Osteoblast (primary cell): ENCODE measurements at regions not wholly inside any gene's neighbourhood (a gene's known extent, or its start where the extent isn't known, plus 50 kb on each side); places are given as distances from the start of the nearest gene placed in this dataset.

Source experiments
- DNase-seq: peaks from one replicate; pipeline ENCODE4 v3.0.0; 2011; ENCODE audit warnings: low spot score, mixed read lengths; ENCODE audit not compliant: insufficient read length; ENCODE audit errors: missing footprints
- H2AFZ ChIP-seq: 2 replicates; pipeline ENCODE4 v1.6.0; 2011; ENCODE audit warnings: mild to moderate bottlenecking, low read length
- H3K27ac ChIP-seq: 2 replicates; pipeline ENCODE4 v1.5.1; 2011; ENCODE audit warnings: mild to moderate bottlenecking, low read depth, low read length, moderate library complexity
- H3K27me3 ChIP-seq: 2 replicates; pipeline ENCODE4 v1.6.0; 2012; ENCODE audit warnings: mild to moderate bottlenecking, control low read depth, inconsistent platforms, low read length, moderate library complexity; ENCODE audit not compliant: insufficient read depth
- H3K36me3 ChIP-seq: 2 replicates; pipeline ENCODE4 v1.5.1; 2011; ENCODE audit warnings: mild to moderate bottlenecking, low read length, control low read depth, moderate library complexity; ENCODE audit not compliant: insufficient read depth
- H3K4me1 ChIP-seq: 2 replicates; pipeline ENCODE4 v1.5.1; 2011; ENCODE audit warnings: mild to moderate bottlenecking, low read length, control low read depth, moderate library complexity; ENCODE audit not compliant: insufficient read depth
- H3K4me2 ChIP-seq: 2 replicates; pipeline ENCODE4 v1.6.0; 2011; ENCODE audit warnings: mild to moderate bottlenecking, low read length; ENCODE audit not compliant: insufficient read depth
- H3K4me3 ChIP-seq: fragments of 200-600 bp; sonication (generic); 3 replicates; pipeline ENCODE4 v1.5.1; 2012; ENCODE audit warnings: mild to moderate bottlenecking, low read length, inconsistent platforms; ENCODE audit not compliant: insufficient read depth
- H3K79me2 ChIP-seq: 2 replicates; pipeline ENCODE4 v1.6.0; 2012; ENCODE audit warnings: mild to moderate bottlenecking, low read length, control low read depth, inconsistent platforms; ENCODE audit not compliant: insufficient read depth
- H3K9me3 ChIP-seq: 2 replicates; pipeline ENCODE4 v1.5.1; 2011; ENCODE audit warnings: low read depth, low read length, control low read depth
- H4K20me1 ChIP-seq: 2 replicates; pipeline ENCODE4 v1.6.0; 2012; ENCODE audit warnings: mild to moderate bottlenecking, low read length, control low read depth; ENCODE audit not compliant: insufficient read depth
- CTCF ChIP-seq: IDR thresholded peaks from 2 replicates; pipeline ENCODE4 v1.5.1; 2011; ENCODE audit warnings: mild to moderate bottlenecking, low read depth, low read length, moderate library complexity; ENCODE audit errors: extremely low read depth

- Histone ChIP-seq H3K79me2 (no peaks in the 10 kb centered on the region), H3K27me3 (no peaks in the 10 kb centered on the region), H3K4me2 (no peak overlapping the region), H3K4me1 (no peaks in the 10 kb centered on the region), H3K27ac (no peak overlapping the region), H3K36me3 (no peaks in the 10 kb centered on the region), H3K4me3 (no peak overlapping the region), H2AFZ (peak overlapping the region; percentile 2), H4K20me1 (no peaks in the 10 kb centered on the region), H3K9me3 (no peaks in the 10 kb centered on the region)
- peak; percentile 70 for TF ChIP-seq CTCF
- no peak for DNase-seq
Observed at GRCh38 chr7:115356139-115356746, 434.3 kb downstream of the MDFIC start.

GRCh38 chr7:115354925-115355324, 433.0 kb downstream of the MDFIC start:
- H3K79me2 ChIP-seq: no peaks in the 10 kb centered on the region
- no peak overlapping the region for H3K4me2 ChIP-seq
- H3K36me3 ChIP-seq: no peaks in the 10 kb centered on the region
- no peak overlapping the region for H3K27ac ChIP-seq
- no peaks in the 10 kb centered on the region for H4K20me1 ChIP-seq
- H2AFZ ChIP-seq: no peak overlapping the region
- TF ChIP-seq CTCF: no peak
- no peak overlapping the region for H3K4me3 ChIP-seq
- H3K27me3 ChIP-seq: no peaks in the 10 kb centered on the region
- H3K9me3 ChIP-seq: no peaks in the 10 kb centered on the region
- no peak for DNase-seq
- no peaks in the 10 kb centered on the region for H3K4me1 ChIP-seq

- no peaks in the 10 kb centered on the region for H3K79me2 ChIP-seq
- no peak overlapping the region for H3K4me3 ChIP-seq
- no peaks in the 10 kb centered on the region for H3K4me1 ChIP-seq
- DNase-seq: peak; percentile 22
- peak overlapping the region; percentile 60 for H3K27ac ChIP-seq
- H4K20me1 ChIP-seq: no peaks in the 10 kb centered on the region
- no peaks in the 10 kb centered on the region for H3K9me3 ChIP-seq
- peak overlapping the region; percentile 26 for H2AFZ ChIP-seq
- no peaks in the 10 kb centered on the region for H3K36me3 ChIP-seq
- no peaks in the 10 kb centered on the region for H3K27me3 ChIP-seq
- peak; percentile 22 for TF ChIP-seq CTCF
- H3K4me2 ChIP-seq: no peak overlapping the region
Observed at GRCh38 chr7:115352375-115352774, 430.5 kb downstream of the MDFIC start.

- H3K4me3 ChIP-seq: no peak overlapping the region
- no peak overlapping the region for H3K4me2 ChIP-seq
- no peak for TF ChIP-seq CTCF
- no peak overlapping the region for H3K27ac ChIP-seq
- H3K4me1 ChIP-seq: no peaks in the 10 kb centered on the region
- no peaks in the 10 kb centered on the region for H3K9me3 ChIP-seq
- no peak overlapping the region for H2AFZ ChIP-seq
- H3K79me2 ChIP-seq: no peaks in the 10 kb centered on the region
- no peaks in the 10 kb centered on the region for H4K20me1 ChIP-seq
- H3K27me3 ChIP-seq: no peaks in the 10 kb centered on the region
- H3K36me3 ChIP-seq: no peaks in the 10 kb centered on the region
- DNase-seq: no peak
Observed at GRCh38 chr7:115350764-115351163, 428.9 kb downstream of the MDFIC start.
